Fibroblast of pulmonary artery (primary cell): ENCODE measurements at regions not wholly inside any gene's neighbourhood (a gene's known extent, or its start where the extent isn't known, plus 50 kb on each side); places are given as distances from the start of the nearest gene placed in this dataset.

Experiments used
- DNase-seq: peaks from one replicate; pipeline ENCODE4 v3.0.0-alpha.2; 2010; ENCODE audit warnings: low read depth
- H3K4me3 ChIP-seq: replicated peaks from 2 replicates; pipeline ENCODE4 v1.5.1; 2011; ENCODE audit warnings: low read depth, mild to moderate bottlenecking, control low read depth, low read length, moderate library complexity
- CTCF ChIP-seq: IDR thresholded peaks from 2 replicates; pipeline ENCODE4 v1.5.1; 2011; ENCODE audit warnings: mild to moderate bottlenecking, control low read depth, low read length, inconsistent platforms; ENCODE audit errors: missing control alignments

GRCh38 chr10:4443419-4443818 is 382.6 kb upstream of the AKR1E2 start:
- TF ChIP-seq CTCF, result no peak
- no peak overlapping the region for H3K4me3 ChIP-seq
- no peak for DNase-seq

GRCh38 chr10:4442296-4442695 is 383.7 kb upstream of the AKR1E2 start:
- H3K4me3 ChIP-seq, result no peak overlapping the region
- TF ChIP-seq CTCF, result no peak
- DNase-seq, result no peak

GRCh38 chr10:4440260-4440659 is 385.7 kb upstream of the AKR1E2 start:
- DNase-seq, result no peak
- no peak overlapping the region for H3K4me3 ChIP-seq
- TF ChIP-seq CTCF, result no peak

GRCh38 chr10:4437791-4438190 is 388.2 kb upstream of the AKR1E2 start:
- no peak for DNase-seq
- TF ChIP-seq CTCF, result no peak
- no peak overlapping the region for H3K4me3 ChIP-seq

GRCh38 chr10:4437061-4437460 is 388.9 kb upstream of the AKR1E2 start:
- no peak overlapping the region for H3K4me3 ChIP-seq
- no peak for TF ChIP-seq CTCF
- DNase-seq, result no peak

- TF ChIP-seq CTCF, result no peak
- H3K4me3 ChIP-seq, result no peak overlapping the region
- DNase-seq, result no peak
These were observed 389.9 kb upstream of the AKR1E2 start for GRCh38 chr10:4436103-4436502.

- no peak for TF ChIP-seq CTCF
- no peak overlapping the region for H3K4me3 ChIP-seq
- DNase-seq, result no peak
These were observed 391.4 kb upstream of the AKR1E2 start for GRCh38 chr10:4434516-4435071.
